Stomach (tissue), 4 donors: ENCODE measurements at regions not wholly inside any gene's neighbourhood (a gene's known extent, or its start where the extent isn't known, plus 50 kb on each side); places are given as distances from the start of the nearest gene placed in this dataset.

Experiments used
- POLR2A ChIP-seq, 4 donors: fragments of 450-650 bp; IDR thresholded peaks; one replicate each; pipeline ENCODE4 v1.6.1; 2016; ENCODE audit warnings: antibody characterized with exemption in 4 of 4, control low read depth in 2 of 4, mild to moderate bottlenecking in 1 of 4, moderate library complexity in 1 of 4
- POLR2AphosphoS5 ChIP-seq, 3 donors: sonication (generic); formaldehyde crosslinking; IDR thresholded peaks; one replicate each; pipeline ENCODE4 v1.6.1; 2016; ENCODE audit warnings: antibody characterized with exemption in 3 of 3
- TF ChIP-seq, protein P1 (sequence below), 7 experiments: fragments of 450-650 bp in 4 of 7; fragments of 200-600 bp in 3 of 7; sonication (generic) in 3 of 7; IDR thresholded peaks; one replicate each; pipeline ENCODE4 v1.5.1; 2016 to 2019; ENCODE audit warnings: antibody characterized with exemption in 7 of 7, control low read depth in 2 of 7, mild to moderate bottlenecking in 1 of 7

DNA sequence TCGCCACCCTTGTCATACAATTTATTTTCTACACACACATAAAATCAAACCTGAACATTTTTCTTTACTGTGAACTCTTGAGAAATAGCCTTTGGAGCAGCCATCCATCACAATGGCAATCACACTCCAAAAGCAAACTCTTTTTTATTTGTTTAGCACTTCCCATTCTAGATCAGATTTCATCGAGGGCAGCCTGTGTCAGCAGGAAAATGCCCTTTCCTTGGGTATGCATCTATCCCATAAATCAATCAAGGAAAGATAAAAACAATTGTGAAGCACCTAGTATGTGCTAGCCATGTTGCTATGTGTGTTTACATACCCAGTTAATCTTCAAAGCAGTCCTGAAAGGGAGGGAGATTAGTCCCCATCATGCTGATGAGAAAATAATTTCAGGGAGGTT is 484.1 kb upstream of the USP24 start:
- TF ChIP-seq, protein P1, sequence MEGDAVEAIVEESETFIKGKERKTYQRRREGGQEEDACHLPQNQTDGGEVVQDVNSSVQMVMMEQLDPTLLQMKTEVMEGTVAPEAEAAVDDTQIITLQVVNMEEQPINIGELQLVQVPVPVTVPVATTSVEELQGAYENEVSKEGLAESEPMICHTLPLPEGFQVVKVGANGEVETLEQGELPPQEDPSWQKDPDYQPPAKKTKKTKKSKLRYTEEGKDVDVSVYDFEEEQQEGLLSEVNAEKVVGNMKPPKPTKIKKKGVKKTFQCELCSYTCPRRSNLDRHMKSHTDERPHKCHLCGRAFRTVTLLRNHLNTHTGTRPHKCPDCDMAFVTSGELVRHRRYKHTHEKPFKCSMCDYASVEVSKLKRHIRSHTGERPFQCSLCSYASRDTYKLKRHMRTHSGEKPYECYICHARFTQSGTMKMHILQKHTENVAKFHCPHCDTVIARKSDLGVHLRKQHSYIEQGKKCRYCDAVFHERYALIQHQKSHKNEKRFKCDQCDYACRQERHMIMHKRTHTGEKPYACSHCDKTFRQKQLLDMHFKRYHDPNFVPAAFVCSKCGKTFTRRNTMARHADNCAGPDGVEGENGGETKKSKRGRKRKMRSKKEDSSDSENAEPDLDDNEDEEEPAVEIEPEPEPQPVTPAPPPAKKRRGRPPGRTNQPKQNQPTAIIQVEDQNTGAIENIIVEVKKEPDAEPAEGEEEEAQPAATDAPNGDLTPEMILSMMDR (IDR thresholded peaks at IDR 0.05): no peak
- no peak for TF ChIP-seq POLR2A (IDR thresholded peaks at IDR 0.05)
- TF ChIP-seq POLR2AphosphoS5 (IDR thresholded peaks at IDR 0.05): no peak
